ENCODE measurements at regions not wholly inside any gene's neighbourhood (a gene's known extent, or its start where the extent isn't known, plus 50 kb on each side); places are given as distances from the start of the nearest gene placed in this dataset.

GRCh38 chr9:81473708-81474107, 215.6 kb downstream of the TLE1 start:
- H3K27ac ChIP-seq (ENCODE audit: extremely low read depth, low read depth, low read length) = no peak overlapping the region
- in situ Hi-C loops (cut with MboI) (no loop called here), intact Hi-C loops (cut with micrococcal nuclease) (no loop called here)
- no peak overlapping the region for H2AFZ ChIP-seq (ENCODE audit: low read depth, low read length)
- no peak for TF ChIP-seq OTX1 (CRISPR knock-in tag; IDR thresholded peaks at IDR 0.05)
- no peak for TF ChIP-seq SMAD4 (CRISPR knock-in tag; conservative IDR thresholded peaks at IDR 0.05)
- no peak for TF ChIP-seq ZNF584 (CRISPR knock-in tag; IDR thresholded peaks at IDR 0.05; ENCODE audit: low read depth)
- no peak for TF ChIP-seq ZNF707 (CRISPR knock-in tag; conservative IDR thresholded peaks at IDR 0.05)
- TF ChIP-seq MLLT1 (IDR thresholded peaks at IDR 0.05) = no peak
- TF ChIP-seq, protein P1, sequence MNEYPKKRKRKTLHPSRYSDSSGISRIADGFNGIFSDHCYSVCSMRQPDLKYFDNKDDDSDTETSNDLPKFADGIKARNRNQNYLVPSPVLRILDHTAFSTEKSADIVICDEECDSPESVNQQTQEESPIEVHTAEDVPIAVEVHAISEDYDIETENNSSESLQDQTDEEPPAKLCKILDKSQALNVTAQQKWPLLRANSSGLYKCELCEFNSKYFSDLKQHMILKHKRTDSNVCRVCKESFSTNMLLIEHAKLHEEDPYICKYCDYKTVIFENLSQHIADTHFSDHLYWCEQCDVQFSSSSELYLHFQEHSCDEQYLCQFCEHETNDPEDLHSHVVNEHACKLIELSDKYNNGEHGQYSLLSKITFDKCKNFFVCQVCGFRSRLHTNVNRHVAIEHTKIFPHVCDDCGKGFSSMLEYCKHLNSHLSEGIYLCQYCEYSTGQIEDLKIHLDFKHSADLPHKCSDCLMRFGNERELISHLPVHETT (CRISPR knock-in tag; conservative IDR thresholded peaks at IDR 0.05 in 1 of 2, IDR thresholded peaks at IDR 0.05 in 1 of 2) = no peak
- H3K36me3 ChIP-seq (ENCODE audit: control insufficient read depth, insufficient read depth, low read length) = no peaks in the 10 kb centered on the region
- no peaks in the 10 kb centered on the region for H3K27me3 ChIP-seq (ENCODE audit: control insufficient read depth in 2 of 2, insufficient read depth in 2 of 2, low read length in 2 of 2)
- H3K79me2 ChIP-seq (ENCODE audit: control insufficient read depth, insufficient read depth, low read length) = no peaks in the 10 kb centered on the region
- H3K4me2 ChIP-seq (ENCODE audit: insufficient read depth, low read length) = no peak overlapping the region
- no peak for ATAC-seq
- no peak for DNase-seq (ENCODE audit: extremely low read depth in 1 of 4, low spot score in 3 of 4)
- no peaks in the 10 kb centered on the region for H3K4me1 ChIP-seq (replicated peaks in 1 of 2; ENCODE audit: control insufficient read depth in 2 of 2, insufficient read depth in 2 of 2, low read length in 2 of 2)
- no peak for FAIRE-seq
- no peaks in the 10 kb centered on the region for H3K9me1 ChIP-seq (ENCODE audit: control insufficient read depth, insufficient read depth, low read length)
- WGBS (ENCODE audit: insufficient coverage, low coverage, missing lambda C conversion rate) = 0% methylated on average over 1 of the region's 1 CpG
- ChIA-PET POLR2A (no interaction called here), CTCF (ENCODE audit: low intra/inter-chr PET ratio) (no interaction called here)
- H3K9me3 ChIP-seq (replicated peaks; ENCODE audit: control insufficient read depth, insufficient read depth, low read depth, low read length) = no peaks in the 10 kb centered on the region
- no peaks in the 10 kb centered on the region for H4K20me1 ChIP-seq (replicated peaks; ENCODE audit: control insufficient read depth, insufficient read depth, low read length)
- BruUV-seq (replicated peaks) = no TSS peak
- no peak overlapping the region for H3K4me3 ChIP-seq
- no peak overlapping the region for H3K9ac ChIP-seq (ENCODE audit: insufficient read depth in 1 of 2, low read depth in 2 of 2, low read length in 2 of 2)
